HG03565 (cell line): ENCODE measurements at regions not wholly inside any gene's neighbourhood (a gene's known extent, or its start where the extent isn't known, plus 50 kb on each side); places are given as distances from the start of the nearest gene placed in this dataset.
"Not testable (repeated sequence)": the region's sequence is repeated elsewhere in the genome, so short reads cannot be mapped to it uniquely, and the experiment has no call there.

Experiments used
- ATAC-seq: cut with Tn5 transposase; IDR thresholded peaks from one replicate; pipeline ENCODE4 v1.9.1; 2021; ENCODE audit warnings: mild to moderate bottlenecking, moderate library complexity; ENCODE audit not compliant: unreplicated experiment

- ATAC-seq: no peak
Observed at GRCh38 chr7:20519645-20520044, 95.8 kb upstream of the ABCB5 start.

GRCh38 chr7:20520530-20520929 is 94.9 kb upstream of the ABCB5 start:
- no peak for ATAC-seq

- ATAC-seq: no peak
Observed at GRCh38 chr7:20521243-20521642, 94.2 kb upstream of the ABCB5 start.

- ATAC-seq: no peak
Observed at GRCh38 chr7:20529260-20529659, 86.2 kb upstream of the ABCB5 start.

- ATAC-seq: no peak
Observed at GRCh38 chr7:20532890-20533289, 82.6 kb upstream of the ABCB5 start.

- no peak for ATAC-seq
Observed at GRCh38 chr7:20534543-20534942, 80.9 kb upstream of the ABCB5 start.

- ATAC-seq: no peak
Observed at GRCh38 chr7:20535541-20535940, 79.9 kb upstream of the ABCB5 start.

- ATAC-seq: no peak
Observed at GRCh38 chr7:20539201-20539600, 76.3 kb upstream of the ABCB5 start.

GRCh38 chr7:20541608-20542349 is 73.7 kb upstream of the ABCB5 start:
- peak; percentile 82 for ATAC-seq

- no peak for ATAC-seq
Observed at GRCh38 chr7:20542594-20542993, 72.9 kb upstream of the ABCB5 start.

- ATAC-seq: no peak
Observed at GRCh38 chr7:20543500-20543899, 72.0 kb upstream of the ABCB5 start.

GRCh38 chr7:20545016-20545415 is 70.5 kb upstream of the ABCB5 start:
- ATAC-seq: no peak

- ATAC-seq: not testable (repeated sequence)
Observed at GRCh38 chr7:20546958-20547357, 68.5 kb upstream of the ABCB5 start.

GRCh38 chr7:20554072-20554471 is 61.4 kb upstream of the ABCB5 start:
- no peak for ATAC-seq

GRCh38 chr7:20556091-20556490 is 59.4 kb upstream of the ABCB5 start:
- ATAC-seq: no peak

- no peak for ATAC-seq
Observed at GRCh38 chr7:20557116-20557515, 58.4 kb upstream of the ABCB5 start.

GRCh38 chr7:20558963-20559716 is 56.3 kb upstream of the ABCB5 start:
- ATAC-seq: no peak

GRCh38 chr7:20559883-20560282 is 55.6 kb upstream of the ABCB5 start:
- no peak for ATAC-seq

GRCh38 chr7:20560325-20561180 is 54.9 kb upstream of the ABCB5 start:
- no peak for ATAC-seq

GRCh38 chr7:20561466-20561865 is 54.0 kb upstream of the ABCB5 start:
- ATAC-seq: no peak

GRCh38 chr7:20561908-20562307 is 53.6 kb upstream of the ABCB5 start:
- no peak for ATAC-seq
